SK-N-SH treated with all-trans-retinoic acid at 6 μM for 48 hours (cell line): ENCODE measurements at regions not wholly inside any gene's neighbourhood (a gene's known extent, or its start where the extent isn't known, plus 50 kb on each side); places are given as distances from the start of the nearest gene placed in this dataset.

Experiments
- ATAC-seq: fragments of 200-7000 bp; cut with Tn5 transposase; 3 replicates; pipeline ENCODE4 v1.9.1; 2020; ENCODE audit warnings: mild to moderate bottlenecking, moderate library complexity
- ARNTL ChIP-seq: fragments of 450-650 bp; formaldehyde crosslinking; IDR thresholded peaks from 2 replicates; pipeline ENCODE4 v1.5.0; 2020; ENCODE audit warnings: low read depth, mild to moderate bottlenecking, moderate library complexity, borderline replicate concordance
- BACH2 ChIP-seq: fragments of 250-450 bp; sonication (Bioruptor Pico); IDR thresholded peaks from 2 replicates; pipeline ENCODE4 v1.9.0; 2021; ENCODE audit warnings: mild to moderate bottlenecking, borderline replicate concordance
- CSDC2 ChIP-seq: fragments of 250-450 bp; sonication (Bioruptor Pico); IDR thresholded peaks from 2 replicates; pipeline ENCODE4 v1.5.0; 2020; ENCODE audit warnings: mild to moderate bottlenecking, moderate library complexity
- ESRRG ChIP-seq: fragments of 250-450 bp; sonication (Bioruptor Pico); IDR thresholded peaks from 2 replicates; pipeline ENCODE4 v1.6.1; 2021; ENCODE audit warnings: mild to moderate bottlenecking
- GLIS3 ChIP-seq: fragments of 250-450 bp; sonication (Bioruptor Pico); IDR thresholded peaks from 2 replicates; pipeline ENCODE4 v1.5.0; 2020; ENCODE audit warnings: mild to moderate bottlenecking, moderate library complexity
- ISL1 ChIP-seq: fragments of 250-450 bp; sonication (Bioruptor Pico); IDR thresholded peaks from 2 replicates; pipeline ENCODE4 v2.1.2; 2022; ENCODE audit warnings: mild to moderate bottlenecking, moderate library complexity
- OSR1 ChIP-seq: fragments of 250-450 bp; sonication (Bioruptor Pico); IDR thresholded peaks from 2 replicates; pipeline ENCODE4 v1.8.0; 2022; ENCODE audit warnings: moderate library complexity, mild to moderate bottlenecking, inconsistent platforms
- PPARA ChIP-seq: fragments of 250-450 bp; sonication (Bioruptor Pico); IDR thresholded peaks from 2 replicates; pipeline ENCODE4 v1.5.0; 2020; ENCODE audit warnings: mild to moderate bottlenecking, borderline replicate concordance
- RARB ChIP-seq: fragments of 250-450 bp; sonication (Bioruptor Pico); IDR thresholded peaks from 2 replicates; pipeline ENCODE4 v1.8.0; 2021; ENCODE audit warnings: mild to moderate bottlenecking, moderate library complexity
- SNAI2 ChIP-seq: fragments of 250-450 bp; sonication (Bioruptor Pico); IDR thresholded peaks from 2 replicates; pipeline ENCODE4 v1.5.0; 2020; ENCODE audit warnings: mild to moderate bottlenecking, moderate library complexity
- TCF4 ChIP-seq: fragments of 250-450 bp; sonication (Bioruptor Pico); IDR thresholded peaks from 2 replicates; pipeline ENCODE4 v1.8.0; 2021; ENCODE audit warnings: mild to moderate bottlenecking, moderate library complexity, borderline replicate concordance
- ZC3H10 ChIP-seq: fragments of 250-450 bp; sonication (Bioruptor Pico); IDR thresholded peaks from 2 replicates; pipeline ENCODE4 v1.5.1; 2021; ENCODE audit warnings: mild to moderate bottlenecking, moderate library complexity
- ZFP30 ChIP-seq: fragments of 450-650 bp; formaldehyde crosslinking; IDR thresholded peaks from 2 replicates; pipeline ENCODE4 v1.5.0; 2022; ENCODE audit warnings: mild to moderate bottlenecking, moderate library complexity
- ZNF565 ChIP-seq: fragments of 450-650 bp; formaldehyde crosslinking; conservative IDR thresholded peaks from 2 replicates; pipeline ENCODE4 v1.5.0; 2020; ENCODE audit warnings: low read depth, mild to moderate bottlenecking, moderate library complexity
- ZNF70 ChIP-seq: fragments of 450-650 bp; formaldehyde crosslinking; IDR thresholded peaks from 2 replicates; pipeline ENCODE4 v1.5.0; 2020; ENCODE audit warnings: mild to moderate bottlenecking, moderate library complexity
- TF ChIP-seq, protein P1 (sequence below): fragments of 250-450 bp; sonication (Bioruptor Pico); IDR thresholded peaks from 2 replicates; pipeline ENCODE4 v1.8.0; 2020; ENCODE audit warnings: mild to moderate bottlenecking, moderate library complexity, borderline replicate concordance
- TF ChIP-seq, protein P2 (sequence below): fragments of 250-450 bp; sonication (Bioruptor Pico); IDR thresholded peaks from 2 replicates; pipeline ENCODE4 v1.8.0; 2021; ENCODE audit warnings: low read depth, mild to moderate bottlenecking, moderate library complexity, borderline replicate concordance
- TF ChIP-seq, protein P3 (sequence below): fragments of 250-450 bp; sonication (Bioruptor Pico); IDR thresholded peaks from 2 replicates; pipeline ENCODE4 v1.5.1; 2020; ENCODE audit warnings: low read depth, mild to moderate bottlenecking, moderate library complexity
- TF ChIP-seq, protein P4 (sequence below): fragments of 250-450 bp; sonication (Bioruptor Pico); IDR thresholded peaks from 2 replicates; pipeline ENCODE4 v1.5.0; 2020; ENCODE audit warnings: mild to moderate bottlenecking, moderate library complexity
- TF ChIP-seq, protein P5 (sequence below): fragments of 250-450 bp; sonication (Bioruptor Pico); IDR thresholded peaks from 2 replicates; pipeline ENCODE4 v1.5.1; 2021; ENCODE audit warnings: mild to moderate bottlenecking, moderate library complexity

DNA sequence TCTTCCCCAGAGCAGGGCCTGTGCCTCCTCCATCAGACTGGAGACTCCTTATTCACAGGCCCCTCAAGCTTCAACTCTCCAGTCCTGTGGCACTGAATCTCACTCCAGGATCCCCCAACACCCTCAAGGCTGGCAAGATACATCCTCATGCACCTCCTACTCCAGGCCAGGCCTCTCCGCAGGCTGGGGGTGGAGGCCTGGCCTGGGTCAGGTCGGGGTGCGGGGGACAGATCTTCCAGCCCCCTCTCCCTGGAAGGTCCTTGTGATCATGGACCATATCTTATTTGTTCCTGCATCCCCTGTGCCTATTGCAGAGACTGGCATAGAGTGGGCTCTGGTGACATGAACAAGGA lies 147.3 kb downstream of the SMAD6 start:
- no peak for ATAC-seq
- no peak for TF ChIP-seq ESRRG
- TF ChIP-seq ZNF70 (CRISPR knock-in tag) = no peak
- no peak for TF ChIP-seq ZNF565 (CRISPR knock-in tag)
- TF ChIP-seq ARNTL = no peak
- TF ChIP-seq OSR1 (CRISPR knock-in tag) = no peak
- TF ChIP-seq, protein P1, sequence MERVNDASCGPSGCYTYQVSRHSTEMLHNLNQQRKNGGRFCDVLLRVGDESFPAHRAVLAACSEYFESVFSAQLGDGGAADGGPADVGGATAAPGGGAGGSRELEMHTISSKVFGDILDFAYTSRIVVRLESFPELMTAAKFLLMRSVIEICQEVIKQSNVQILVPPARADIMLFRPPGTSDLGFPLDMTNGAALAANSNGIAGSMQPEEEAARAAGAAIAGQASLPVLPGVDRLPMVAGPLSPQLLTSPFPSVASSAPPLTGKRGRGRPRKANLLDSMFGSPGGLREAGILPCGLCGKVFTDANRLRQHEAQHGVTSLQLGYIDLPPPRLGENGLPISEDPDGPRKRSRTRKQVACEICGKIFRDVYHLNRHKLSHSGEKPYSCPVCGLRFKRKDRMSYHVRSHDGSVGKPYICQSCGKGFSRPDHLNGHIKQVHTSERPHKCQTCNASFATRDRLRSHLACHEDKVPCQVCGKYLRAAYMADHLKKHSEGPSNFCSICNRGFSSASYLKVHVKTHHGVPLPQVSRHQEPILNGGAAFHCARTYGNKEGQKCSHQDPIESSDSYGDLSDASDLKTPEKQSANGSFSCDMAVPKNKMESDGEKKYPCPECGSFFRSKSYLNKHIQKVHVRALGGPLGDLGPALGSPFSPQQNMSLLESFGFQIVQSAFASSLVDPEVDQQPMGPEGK = no peak
- TF ChIP-seq, protein P2, sequence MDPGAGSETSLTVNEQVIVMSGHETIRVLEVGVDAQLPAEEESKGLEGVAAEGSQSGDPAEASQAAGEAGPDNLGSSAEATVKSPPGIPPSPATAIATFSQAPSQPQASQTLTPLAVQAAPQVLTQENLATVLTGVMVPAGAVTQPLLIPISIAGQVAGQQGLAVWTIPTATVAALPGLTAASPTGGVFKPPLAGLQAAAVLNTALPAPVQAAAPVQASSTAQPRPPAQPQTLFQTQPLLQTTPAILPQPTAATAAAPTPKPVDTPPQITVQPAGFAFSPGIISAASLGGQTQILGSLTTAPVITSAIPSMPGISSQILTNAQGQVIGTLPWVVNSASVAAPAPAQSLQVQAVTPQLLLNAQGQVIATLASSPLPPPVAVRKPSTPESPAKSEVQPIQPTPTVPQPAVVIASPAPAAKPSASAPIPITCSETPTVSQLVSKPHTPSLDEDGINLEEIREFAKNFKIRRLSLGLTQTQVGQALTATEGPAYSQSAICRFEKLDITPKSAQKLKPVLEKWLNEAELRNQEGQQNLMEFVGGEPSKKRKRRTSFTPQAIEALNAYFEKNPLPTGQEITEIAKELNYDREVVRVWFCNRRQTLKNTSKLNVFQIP (CRISPR knock-in tag) = no peak
- TF ChIP-seq BACH2 (CRISPR knock-in tag) = no peak
- no peak for TF ChIP-seq ZFP30 (CRISPR knock-in tag)
- no peak for TF ChIP-seq RARB (CRISPR knock-in tag)
- TF ChIP-seq ISL1 (CRISPR knock-in tag) = no peak
- no peak for TF ChIP-seq CSDC2
- no peak for TF ChIP-seq GLIS3 (CRISPR knock-in tag)
- no peak for TF ChIP-seq TCF4 (CRISPR knock-in tag)
- no peak for TF ChIP-seq SNAI2 (CRISPR knock-in tag)

DNA sequence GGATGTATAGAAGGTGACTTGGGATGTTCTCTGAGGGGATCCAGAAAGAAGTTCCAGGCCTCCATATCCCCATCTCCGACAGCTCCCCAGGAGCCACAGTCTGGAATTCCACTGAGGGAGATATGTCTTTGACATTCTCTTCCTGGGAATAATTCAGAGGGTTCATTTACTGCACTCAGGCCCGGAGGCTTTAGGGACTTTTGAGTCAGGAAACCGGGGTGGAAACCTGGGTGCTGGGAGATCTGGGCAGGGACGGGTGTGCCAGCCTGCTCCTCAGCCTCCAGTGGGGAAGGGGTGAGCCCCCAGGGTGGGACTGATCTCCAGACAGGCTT lies 147.7 kb downstream of the SMAD6 start:
- ATAC-seq = no peak
- no peak for TF ChIP-seq ZC3H10 (CRISPR knock-in tag)
- no peak for TF ChIP-seq TCF4 (CRISPR knock-in tag)
- TF ChIP-seq ESRRG = no peak
- TF ChIP-seq, protein P2 (CRISPR knock-in tag) = no peak
- TF ChIP-seq ISL1 (CRISPR knock-in tag) = no peak
- TF ChIP-seq ZNF70 (CRISPR knock-in tag) = no peak
- TF ChIP-seq, protein P3, sequence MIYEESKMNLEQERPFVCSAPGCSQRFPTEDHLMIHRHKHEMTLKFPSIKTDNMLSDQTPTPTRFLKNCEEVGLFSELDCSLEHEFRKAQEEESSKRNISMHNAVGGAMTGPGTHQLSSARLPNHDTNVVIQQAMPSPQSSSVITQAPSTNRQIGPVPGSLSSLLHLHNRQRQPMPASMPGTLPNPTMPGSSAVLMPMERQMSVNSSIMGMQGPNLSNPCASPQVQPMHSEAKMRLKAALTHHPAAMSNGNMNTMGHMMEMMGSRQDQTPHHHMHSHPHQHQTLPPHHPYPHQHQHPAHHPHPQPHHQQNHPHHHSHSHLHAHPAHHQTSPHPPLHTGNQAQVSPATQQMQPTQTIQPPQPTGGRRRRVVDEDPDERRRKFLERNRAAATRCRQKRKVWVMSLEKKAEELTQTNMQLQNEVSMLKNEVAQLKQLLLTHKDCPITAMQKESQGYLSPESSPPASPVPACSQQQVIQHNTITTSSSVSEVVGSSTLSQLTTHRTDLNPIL (CRISPR knock-in tag) = no peak
- no peak for TF ChIP-seq OSR1 (CRISPR knock-in tag)
- TF ChIP-seq ZFP30 (CRISPR knock-in tag) = no peak
- TF ChIP-seq, protein P4, sequence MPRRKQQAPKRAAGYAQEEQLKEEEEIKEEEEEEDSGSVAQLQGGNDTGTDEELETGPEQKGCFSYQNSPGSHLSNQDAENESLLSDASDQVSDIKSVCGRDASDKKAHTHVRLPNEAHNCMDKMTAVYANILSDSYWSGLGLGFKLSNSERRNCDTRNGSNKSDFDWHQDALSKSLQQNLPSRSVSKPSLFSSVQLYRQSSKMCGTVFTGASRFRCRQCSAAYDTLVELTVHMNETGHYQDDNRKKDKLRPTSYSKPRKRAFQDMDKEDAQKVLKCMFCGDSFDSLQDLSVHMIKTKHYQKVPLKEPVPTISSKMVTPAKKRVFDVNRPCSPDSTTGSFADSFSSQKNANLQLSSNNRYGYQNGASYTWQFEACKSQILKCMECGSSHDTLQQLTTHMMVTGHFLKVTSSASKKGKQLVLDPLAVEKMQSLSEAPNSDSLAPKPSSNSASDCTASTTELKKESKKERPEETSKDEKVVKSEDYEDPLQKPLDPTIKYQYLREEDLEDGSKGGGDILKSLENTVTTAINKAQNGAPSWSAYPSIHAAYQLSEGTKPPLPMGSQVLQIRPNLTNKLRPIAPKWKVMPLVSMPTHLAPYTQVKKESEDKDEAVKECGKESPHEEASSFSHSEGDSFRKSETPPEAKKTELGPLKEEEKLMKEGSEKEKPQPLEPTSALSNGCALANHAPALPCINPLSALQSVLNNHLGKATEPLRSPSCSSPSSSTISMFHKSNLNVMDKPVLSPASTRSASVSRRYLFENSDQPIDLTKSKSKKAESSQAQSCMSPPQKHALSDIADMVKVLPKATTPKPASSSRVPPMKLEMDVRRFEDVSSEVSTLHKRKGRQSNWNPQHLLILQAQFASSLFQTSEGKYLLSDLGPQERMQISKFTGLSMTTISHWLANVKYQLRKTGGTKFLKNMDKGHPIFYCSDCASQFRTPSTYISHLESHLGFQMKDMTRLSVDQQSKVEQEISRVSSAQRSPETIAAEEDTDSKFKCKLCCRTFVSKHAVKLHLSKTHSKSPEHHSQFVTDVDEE (CRISPR knock-in tag) = no peak
- TF ChIP-seq, protein P5, sequence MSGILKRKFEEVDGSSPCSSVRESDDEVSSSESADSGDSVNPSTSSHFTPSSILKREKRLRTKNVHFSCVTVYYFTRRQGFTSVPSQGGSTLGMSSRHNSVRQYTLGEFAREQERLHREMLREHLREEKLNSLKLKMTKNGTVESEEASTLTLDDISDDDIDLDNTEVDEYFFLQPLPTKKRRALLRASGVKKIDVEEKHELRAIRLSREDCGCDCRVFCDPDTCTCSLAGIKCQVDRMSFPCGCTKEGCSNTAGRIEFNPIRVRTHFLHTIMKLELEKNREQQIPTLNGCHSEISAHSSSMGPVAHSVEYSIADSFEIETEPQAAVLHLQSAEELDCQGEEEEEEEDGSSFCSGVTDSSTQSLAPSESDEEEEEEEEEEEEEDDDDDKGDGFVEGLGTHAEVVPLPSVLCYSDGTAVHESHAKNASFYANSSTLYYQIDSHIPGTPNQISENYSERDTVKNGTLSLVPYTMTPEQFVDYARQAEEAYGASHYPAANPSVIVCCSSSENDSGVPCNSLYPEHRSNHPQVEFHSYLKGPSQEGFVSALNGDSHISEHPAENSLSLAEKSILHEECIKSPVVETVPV (CRISPR knock-in tag) = no peak
- no peak for TF ChIP-seq PPARA (CRISPR knock-in tag)
- TF ChIP-seq, protein P1 = no peak
